ENCODE measurements at regions not wholly inside any gene's neighbourhood (a gene's known extent, or its start where the extent isn't known, plus 50 kb on each side); places are given as distances from the start of the nearest gene placed in this dataset.

GRCh38 chr17:13435230-13435629 is 166.5 kb downstream of the HS3ST3A1 start:
- Histone ChIP-seq H4K8ac (replicated peaks; ENCODE audit: insufficient read length, low read depth, low read length) (no peak overlapping the region), H2BK15ac (ENCODE audit: low read depth, low read length) (no peak overlapping the region), H2BK20ac (ENCODE audit: low read depth, low read length, poor library complexity, severe bottlenecking) (no peak overlapping the region), H3K4ac (ENCODE audit: low read depth, low read length) (no peak overlapping the region), H3K18ac (ENCODE audit: insufficient read length, low read depth, low read length) (no peak overlapping the region), H2AK5ac (ENCODE audit: insufficient read length, low read length) (no peak overlapping the region), H3K23ac (ENCODE audit: insufficient read length, low read depth, low read length) (no peak overlapping the region), H3K56ac (ENCODE audit: insufficient read length, low read depth, low read length) (no peak overlapping the region), H2AFZ (ENCODE audit: low read length) (no peak overlapping the region), H3K79me2 (ENCODE audit: insufficient read depth, low read length) (no peaks in the 10 kb centered on the region), H3K79me1 (ENCODE audit: insufficient read depth, low read depth, low read length, poor library complexity, severe bottlenecking) (no peaks in the 10 kb centered on the region), H4K5ac (ENCODE audit: insufficient read length, low read depth, low read length) (no peak overlapping the region), H3K27me3 (ENCODE audit: insufficient read depth, low read length) (no peaks in the 10 kb centered on the region), H3K9me3 (ENCODE audit: control insufficient read depth, low read depth, low read length) (no peaks in the 10 kb centered on the region), H3K4me2 (ENCODE audit: insufficient read depth, insufficient read length, low read length) (no peak overlapping the region), H4K91ac (ENCODE audit: insufficient read length, low read depth, low read length) (no peak overlapping the region), H3K14ac (ENCODE audit: insufficient read depth, low read length) (no peak overlapping the region), H4K20me1 (ENCODE audit: control insufficient read depth, insufficient read depth, insufficient read length) (no peaks in the 10 kb centered on the region), H2BK120ac (ENCODE audit: low read depth, low read length, poor library complexity, severe bottlenecking) (no peak overlapping the region), H3T11ph (ENCODE audit: low read length) (no peak overlapping the region), H2BK5ac (ENCODE audit: insufficient read length, low read length) (no peak overlapping the region), H3K23me2 (ENCODE audit: insufficient read length, low read depth, low read length, poor library complexity, severe bottlenecking) (no peaks in the 10 kb centered on the region), H3K4me1 (ENCODE audit: insufficient read depth, low read length) (no peaks in the 10 kb centered on the region), H2BK12ac (ENCODE audit: insufficient read length, low read depth, low read length) (no peak overlapping the region), H3K9ac (ENCODE audit: extremely low read depth, insufficient read length, low read length) (no peak overlapping the region), H3K27ac (ENCODE audit: insufficient read length, low read depth, low read length) (no peak overlapping the region)
- WGBS (ENCODE audit: extremely low coverage, insufficient read length, low lambda C conversion rate): no CpG with 5 or more reads among the region's 3 CpGs
- no peak for DNase-seq
- H3K4me1 Mint-ChIP-seq: no peaks in the 10 kb centered on the region
- H3K9me3 Mint-ChIP-seq: peaks cover 0 to 1% of the 10 kb centered on the region in 2 experiments; a peak in 1 of 5 replicates
- H3K4me3 Mint-ChIP-seq: no peak overlapping the region
- H3K27ac Mint-ChIP-seq: no peak overlapping the region
- no peaks in the 10 kb centered on the region for H3K36me3 Mint-ChIP-seq (ENCODE audit: insufficient read depth in 1 of 3, low read depth in 3 of 3)
- TF ChIP-seq CTCF (conservative IDR thresholded peaks at IDR 0.05): no peak
- no peaks in the 10 kb centered on the region for H3K27me3 Mint-ChIP-seq (ENCODE audit: low read depth)

Measured in H9 (cell line).